SK-N-SH (cell line): ENCODE measurements at regions not wholly inside any gene's neighbourhood (a gene's known extent, or its start where the extent isn't known, plus 50 kb on each side); places are given as distances from the start of the nearest gene placed in this dataset.

Experiments used
- CTCF ChIA-PET: fragments of 300-600, 350-600 bp; formaldehyde crosslinking; extraction: SDS; loops from one replicate; lab custom pipeline; 2021; lab: Yijun Ruan, JAX
- POLR2A ChIA-PET: fragments of 350-600 bp; sonication (Branson Sonifier 250); formaldehyde crosslinking; extraction: SDS; loops from one replicate; lab custom pipeline; 2020; ENCODE audit warnings: antibody characterized with exemption, inconsistent platforms; lab: Yijun Ruan, JAX
- DNase-seq: peaks from one replicate; pipeline ENCODE4 v3.0.0; 2012
- H2AFZ ChIP-seq: fragments of 200-600 bp; sonication (generic); 2 replicates; pipeline ENCODE4 v1.8.1; 2016; ENCODE audit warnings: antibody characterized with exemption, mild to moderate bottlenecking, low read depth
- H3F3A ChIP-seq: fragments of 200-600 bp; sonication (generic); replicated peaks from 2 replicates; pipeline ENCODE3; 2016; ENCODE audit warnings: antibody characterized with exemption, mild to moderate bottlenecking; ENCODE audit not compliant: insufficient read depth
- H3K27ac ChIP-seq, 2 experiments: fragments of 200-500 bp in 1 of 2; fragments of 200-600 bp in 1 of 2; sonication (Bioruptor generic) in 1 of 2; sonication (generic), shearing (Covaris generic) in 1 of 2; 2 replicates each; pipeline versions ENCODE4 v1.5.1 to v1.6.1; 2014 to 2016; ENCODE audit warnings: low read depth in 2 of 2, inconsistent platforms in 1 of 2, low read length in 1 of 2, mild to moderate bottlenecking in 1 of 2, mixed read lengths in 1 of 2
- H3K27me3 ChIP-seq: fragments of 200-600 bp; sonication (generic), shearing (Covaris generic); 2 replicates; pipeline ENCODE4 v1.6.1; 2016; ENCODE audit warnings: mixed run types; ENCODE audit not compliant: insufficient read depth
- H3K36me3 ChIP-seq, 2 experiments: fragments of 200-500 bp in 1 of 2; fragments of 200-600 bp in 1 of 2; sonication (Bioruptor generic) in 1 of 2; sonication (generic) in 1 of 2; replicated peaks in 1 of 2; 2 replicates each; pipeline versions ENCODE3 to v1.5.1; 2014 to 2016; ENCODE audit warnings: low read length in 1 of 2, mild to moderate bottlenecking in 1 of 2; ENCODE audit not compliant: insufficient read depth in 2 of 2, control insufficient read depth in 1 of 2
- H3K4me1 ChIP-seq, 2 experiments: fragments of 200-500 bp in 1 of 2; fragments of 200-600 bp in 1 of 2; sonication (Bioruptor generic) in 1 of 2; sonication (generic), shearing (Covaris generic) in 1 of 2; 2 replicates each; pipeline versions ENCODE4 v1.5.1 to v1.6.1; 2014 to 2016; ENCODE audit warnings: low read depth in 1 of 2, low read length in 1 of 2, mixed run types in 1 of 2; ENCODE audit not compliant: insufficient read depth in 2 of 2, control insufficient read depth in 1 of 2
- H3K4me2 ChIP-seq: fragments of 200-600 bp; sonication (generic), shearing (Covaris generic); 2 replicates; pipeline ENCODE4 v1.6.1; 2017; ENCODE audit warnings: mixed run types
- H3K4me3 ChIP-seq, 2 experiments: fragments of 200-500 bp in 1 of 2; fragments of 200-600 bp in 1 of 2; sonication (Bioruptor generic) in 1 of 2; sonication (generic), shearing (Covaris generic) in 1 of 2; 2 replicates each; pipeline versions ENCODE4 v1.5.1 to v1.8.1; 2014 to 2016; ENCODE audit warnings: low read depth in 2 of 2, inconsistent platforms in 1 of 2, low read length in 1 of 2, mild to moderate bottlenecking in 1 of 2, mixed read lengths in 1 of 2, moderate library complexity in 1 of 2
- H3K79me2 ChIP-seq: fragments of 200-600 bp; sonication (generic); 2 replicates; pipeline ENCODE4 v1.8.1; 2017; ENCODE audit warnings: mild to moderate bottlenecking; ENCODE audit not compliant: insufficient read depth
- H3K9ac ChIP-seq: fragments of 200-600 bp; sonication (generic); 2 replicates; pipeline ENCODE4 v1.6.1; 2017; ENCODE audit warnings: mixed run types
- H3K9me2 ChIP-seq: fragments of 200-600 bp; sonication (generic); 2 replicates; pipeline ENCODE4 v1.6.1; 2017; ENCODE audit warnings: mixed run types
- H3K9me3 ChIP-seq: fragments of 200-600 bp; sonication (generic); 2 replicates; pipeline ENCODE4 v1.6.1; 2017; ENCODE audit warnings: mixed run types, mild to moderate bottlenecking, moderate library complexity
- H4K20me1 ChIP-seq: fragments of 200-600 bp; sonication (generic); 2 replicates; pipeline ENCODE4 v1.6.1; 2017; ENCODE audit warnings: mild to moderate bottlenecking, mixed run types; ENCODE audit not compliant: insufficient read depth
- CHD2 ChIP-seq: fragments of 150-350 bp; IDR thresholded peaks from 2 replicates; pipeline ENCODE4 v1.6.1; 2018; ENCODE audit warnings: low read length; ENCODE audit not compliant: partially characterized antibody
- ELF1 ChIP-seq: IDR thresholded peaks from 2 replicates; pipeline ENCODE4 v1.4.0; 2012
- FOSL2 ChIP-seq: IDR thresholded peaks from 2 replicates; pipeline ENCODE4 v1.4.0; 2012; ENCODE audit warnings: low read depth, mild to moderate bottlenecking, moderate library complexity, borderline replicate concordance
- GABPA ChIP-seq: IDR thresholded peaks from 2 replicates; pipeline ENCODE4 v1.4.0; 2012; ENCODE audit warnings: low read depth, mild to moderate bottlenecking
- GATA2 ChIP-seq: sonication (generic); formaldehyde crosslinking; IDR thresholded peaks from 2 replicates; pipeline ENCODE4 v1.5.0; 2020; ENCODE audit warnings: mild to moderate bottlenecking, missing genetic modification reagents
- MEF2A ChIP-seq: IDR thresholded peaks from 2 replicates; pipeline ENCODE4 v1.4.0; 2012; ENCODE audit warnings: low read depth, borderline replicate concordance
- MXI1 ChIP-seq: IDR thresholded peaks from 2 replicates; pipeline ENCODE4 v1.6.1; 2012; ENCODE audit warnings: mild to moderate bottlenecking, low read depth, low read length, improper control_type of control experiment
- NFIC ChIP-seq: IDR thresholded peaks from 2 replicates; pipeline ENCODE4 v1.4.0; 2012; ENCODE audit warnings: borderline replicate concordance
- PBX3 ChIP-seq: IDR thresholded peaks from 2 replicates; pipeline ENCODE4; 2012
- POLR2AphosphoS5 ChIP-seq: IDR thresholded peaks from 2 replicates; pipeline ENCODE4 v1.6.1; 2012; ENCODE audit warnings: low read depth, low read length
- RAD21 ChIP-seq: IDR thresholded peaks from 2 replicates; pipeline ENCODE4 v1.6.1; 2012; ENCODE audit warnings: mild to moderate bottlenecking, low read length
- RCOR1 ChIP-seq: fragments of 150-350 bp; IDR thresholded peaks from 2 replicates; pipeline ENCODE4 v1.6.1; 2017; ENCODE audit warnings: antibody characterized with exemption, low read length
- TAF1 ChIP-seq: IDR thresholded peaks from 2 replicates; pipeline ENCODE4 v1.6.1; 2012; ENCODE audit warnings: low read depth, mild to moderate bottlenecking, low read length, moderate library complexity, borderline replicate concordance
- TCF12 ChIP-seq: IDR thresholded peaks from 2 replicates; pipeline ENCODE4 v1.4.0; 2012
- USF1 ChIP-seq: IDR thresholded peaks from 2 replicates; pipeline ENCODE4 v1.4.0; 2012; ENCODE audit warnings: low read depth, borderline replicate concordance
- YY1 ChIP-seq: IDR thresholded peaks from 2 replicates; pipeline ENCODE4 v1.4.0; 2012; ENCODE audit warnings: low read depth, mild to moderate bottlenecking
- WGBS: methylation state at CpG from one replicate; pipeline ENCODE4 v1.1.6; 2017; ENCODE audit warnings: low lambda C conversion rate; 5-methylcytosine and 5-hydroxymethylcytosine counted together

GRCh38 chr11:129302386-129303101 is 73.1 kb upstream of the BARX2 start:
- Histone ChIP-seq H3K79me2 (no peaks in the 10 kb centered on the region), H3F3A (no peaks in the 10 kb centered on the region), H3K36me3 (no peaks in the 10 kb centered on the region), H3K27me3 (no peaks in the 10 kb centered on the region; the same call in 1 of the 2 replicates), H3K9me2 (no peaks in the 10 kb centered on the region), H3K9ac (no peak overlapping the region), H2AFZ (no peak overlapping the region), H3K27ac (no peak overlapping the region), H3K4me2 (no peak overlapping the region), H3K4me3 (no peak overlapping the region), H3K4me1 (no peaks in the 10 kb centered on the region), H4K20me1 (no peaks in the 10 kb centered on the region), H3K9me3 (no peaks in the 10 kb centered on the region)
- TF ChIP-seq MXI1 (no peak), TAF1 (no peak), USF1 (no peak), GABPA (no peak), YY1 (no peak), GATA2 (CRISPR knock-in tag) (no peak), FOSL2 (no peak), CHD2 (no peak), MEF2A (no peak), RAD21 (no peak), ELF1 (no peak), NFIC (no peak), POLR2AphosphoS5 (no peak), TCF12 (no peak)
- ChIA-PET CTCF (no interaction called here), POLR2A (no interaction called here)
- DNase-seq: no peak
- WGBS: 87% methylated on average over 6 of the region's 6 CpGs

DNA sequence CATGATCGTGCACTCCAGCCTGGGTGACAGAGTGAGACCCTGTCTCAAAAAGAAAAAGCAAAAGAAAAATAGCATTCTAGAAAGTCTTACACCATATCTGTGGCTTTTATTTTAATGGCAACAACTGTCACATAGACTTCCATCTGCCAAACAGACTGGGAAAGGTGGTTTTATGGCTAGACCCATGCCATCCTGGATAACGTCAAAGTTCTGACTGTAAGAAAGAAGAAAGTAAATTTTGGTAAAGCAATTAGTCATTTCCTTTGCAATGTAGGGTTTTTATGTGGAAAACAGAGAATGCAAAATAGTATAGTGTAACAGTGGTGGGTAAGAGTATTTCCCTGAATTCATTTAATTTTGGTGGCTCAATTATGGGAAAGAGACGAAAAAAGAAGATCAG is 75.5 kb upstream of the BARX2 start:
- H3K27ac ChIP-seq: no peak overlapping the region
- H3K4me3 ChIP-seq: no peak overlapping the region
- no peak overlapping the region for H3K4me2 ChIP-seq
- ChIA-PET POLR2A (no interaction called here), CTCF (no interaction called here)
- H3K9ac ChIP-seq: no peak overlapping the region
- 57% methylated on average over 3 of the region's 3 CpGs for WGBS
- H3K36me3 ChIP-seq: no peaks in the 10 kb centered on the region
- no peaks in the 10 kb centered on the region for H3K4me1 ChIP-seq
- H4K20me1 ChIP-seq: no peaks in the 10 kb centered on the region
- H3K79me2 ChIP-seq: no peaks in the 10 kb centered on the region
- no peaks in the 10 kb centered on the region; the same call in 1 of the 2 replicates for H3K27me3 ChIP-seq
- H3K9me3 ChIP-seq: no peaks in the 10 kb centered on the region
- H3F3A ChIP-seq: no peaks in the 10 kb centered on the region
- DNase-seq: no peak
- no peak overlapping the region for H2AFZ ChIP-seq
- no peaks in the 10 kb centered on the region for H3K9me2 ChIP-seq
- TF ChIP-seq PBX3: no peak
- no peak for TF ChIP-seq RCOR1
- TF ChIP-seq USF1: no peak
- no peak for TF ChIP-seq POLR2AphosphoS5
